ENCODE measurements at regions not wholly inside any gene's neighbourhood (a gene's known extent, or its start where the extent isn't known, plus 50 kb on each side); places are given as distances from the start of the nearest gene placed in this dataset.

DNA sequence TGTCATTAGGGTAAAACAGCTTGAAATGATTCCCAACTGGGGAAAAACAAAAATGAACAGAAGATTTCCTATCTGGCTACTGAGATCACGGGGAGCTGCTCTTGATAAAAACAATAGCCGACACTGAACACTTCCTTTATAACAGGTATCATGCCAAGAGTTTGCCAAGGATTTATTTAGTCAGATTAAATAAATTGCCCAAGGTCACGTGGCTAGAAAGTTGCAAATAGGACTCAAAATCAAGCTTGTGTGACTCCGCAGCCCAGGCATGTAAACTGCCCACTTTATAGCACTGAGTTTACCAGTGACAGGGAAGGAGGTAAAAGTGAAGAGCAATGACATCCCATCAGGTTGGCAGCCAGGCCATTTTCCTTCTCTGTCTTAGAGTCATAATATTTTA, 120.7 kb upstream of the ZNF618 start:
- no peak for FAIRE-seq
- TF ChIP-seq, protein P1, sequence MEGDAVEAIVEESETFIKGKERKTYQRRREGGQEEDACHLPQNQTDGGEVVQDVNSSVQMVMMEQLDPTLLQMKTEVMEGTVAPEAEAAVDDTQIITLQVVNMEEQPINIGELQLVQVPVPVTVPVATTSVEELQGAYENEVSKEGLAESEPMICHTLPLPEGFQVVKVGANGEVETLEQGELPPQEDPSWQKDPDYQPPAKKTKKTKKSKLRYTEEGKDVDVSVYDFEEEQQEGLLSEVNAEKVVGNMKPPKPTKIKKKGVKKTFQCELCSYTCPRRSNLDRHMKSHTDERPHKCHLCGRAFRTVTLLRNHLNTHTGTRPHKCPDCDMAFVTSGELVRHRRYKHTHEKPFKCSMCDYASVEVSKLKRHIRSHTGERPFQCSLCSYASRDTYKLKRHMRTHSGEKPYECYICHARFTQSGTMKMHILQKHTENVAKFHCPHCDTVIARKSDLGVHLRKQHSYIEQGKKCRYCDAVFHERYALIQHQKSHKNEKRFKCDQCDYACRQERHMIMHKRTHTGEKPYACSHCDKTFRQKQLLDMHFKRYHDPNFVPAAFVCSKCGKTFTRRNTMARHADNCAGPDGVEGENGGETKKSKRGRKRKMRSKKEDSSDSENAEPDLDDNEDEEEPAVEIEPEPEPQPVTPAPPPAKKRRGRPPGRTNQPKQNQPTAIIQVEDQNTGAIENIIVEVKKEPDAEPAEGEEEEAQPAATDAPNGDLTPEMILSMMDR (IDR thresholded peaks at IDR 0.05; ENCODE audit: insufficient read depth, missing control alignments) = no peak
- DNase-seq (ENCODE audit: insufficient read length, low spot score) = no peak

DNA sequence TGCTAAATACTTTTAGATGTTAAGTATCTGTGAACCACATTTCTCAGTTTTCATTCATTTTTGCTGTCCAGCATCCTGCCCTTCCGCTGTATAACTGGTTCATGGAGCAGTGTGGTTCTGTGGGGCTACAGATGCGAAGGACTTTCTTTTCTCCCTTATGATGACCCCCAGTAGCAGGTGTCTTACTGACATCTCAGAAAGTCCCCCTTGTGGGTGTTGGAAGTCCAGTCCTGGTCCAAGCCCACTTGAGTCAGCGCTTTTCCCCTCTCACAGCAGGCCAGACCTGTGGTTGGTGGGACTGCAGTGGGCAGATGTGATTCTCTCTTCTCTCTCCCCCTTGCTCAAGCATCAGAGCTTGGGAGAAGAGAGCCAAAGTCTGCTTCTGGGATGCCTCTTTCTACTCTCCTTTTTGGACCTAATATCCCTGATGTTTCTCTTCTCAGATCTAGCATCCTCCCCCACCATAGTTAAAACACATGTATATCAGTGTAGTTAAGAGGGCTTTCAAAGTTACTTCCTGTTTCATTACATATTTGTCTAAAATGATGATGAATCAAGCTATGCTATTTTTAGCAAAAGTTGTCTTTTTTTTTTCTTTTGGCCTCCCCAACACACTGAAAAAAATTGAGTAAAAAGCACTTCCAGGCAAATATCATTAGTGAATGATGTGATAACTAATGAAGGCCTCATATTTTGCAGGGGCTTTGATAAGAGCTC, 119.5 kb upstream of the ZNF618 start:
- FAIRE-seq = no peak
- TF ChIP-seq, protein P1 (IDR thresholded peaks at IDR 0.05; ENCODE audit: insufficient read depth, missing control alignments) = no peak
- DNase-seq (ENCODE audit: insufficient read length, low spot score) = no peak

DNA sequence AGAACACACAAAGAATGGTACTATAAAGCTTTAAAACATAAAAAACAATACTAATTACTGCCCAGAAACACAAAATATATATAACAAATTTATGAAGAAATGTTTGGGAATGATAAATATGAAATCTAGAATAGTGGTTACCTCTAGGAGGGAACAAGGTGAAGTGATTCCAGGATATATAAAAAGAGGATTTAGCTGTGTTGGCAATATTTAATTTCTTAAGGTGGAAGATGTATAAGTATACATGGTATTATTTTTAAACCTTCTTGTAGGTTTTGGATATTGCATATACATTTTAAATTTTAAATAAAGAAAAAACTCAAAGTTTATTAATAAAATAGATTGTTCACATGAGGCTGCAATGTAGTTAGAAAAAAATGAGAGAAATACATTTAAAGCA, 112.7 kb upstream of the ZNF618 start:
- TF ChIP-seq, protein P1 (IDR thresholded peaks at IDR 0.05; ENCODE audit: insufficient read depth, missing control alignments) = no peak
- no peak for FAIRE-seq
- DNase-seq (ENCODE audit: insufficient read length, low spot score) = no peak

DNA sequence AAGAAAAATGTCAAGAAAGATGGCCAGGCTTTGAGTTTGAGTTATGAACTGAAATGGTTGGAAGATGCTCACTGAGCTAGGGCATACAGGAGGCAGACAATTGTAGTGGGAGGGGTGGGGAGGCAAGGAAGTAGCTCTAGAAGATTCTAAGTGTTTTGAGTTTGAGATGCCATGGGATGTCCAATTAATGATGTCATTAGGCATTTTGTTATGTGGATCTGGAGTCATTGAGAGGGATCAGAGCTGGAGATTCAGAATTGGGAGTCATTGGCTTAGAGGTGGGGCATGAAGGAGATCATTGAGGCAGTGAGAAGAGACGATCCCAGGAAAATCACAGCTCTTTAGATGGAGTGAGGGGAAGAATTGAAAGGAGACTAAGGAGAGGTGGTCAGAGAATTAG, 111.5 kb upstream of the ZNF618 start:
- FAIRE-seq = no peak
- DNase-seq (ENCODE audit: insufficient read length, low spot score) = no peak
- TF ChIP-seq, protein P1 (IDR thresholded peaks at IDR 0.05; ENCODE audit: insufficient read depth, missing control alignments) = no peak

DNA sequence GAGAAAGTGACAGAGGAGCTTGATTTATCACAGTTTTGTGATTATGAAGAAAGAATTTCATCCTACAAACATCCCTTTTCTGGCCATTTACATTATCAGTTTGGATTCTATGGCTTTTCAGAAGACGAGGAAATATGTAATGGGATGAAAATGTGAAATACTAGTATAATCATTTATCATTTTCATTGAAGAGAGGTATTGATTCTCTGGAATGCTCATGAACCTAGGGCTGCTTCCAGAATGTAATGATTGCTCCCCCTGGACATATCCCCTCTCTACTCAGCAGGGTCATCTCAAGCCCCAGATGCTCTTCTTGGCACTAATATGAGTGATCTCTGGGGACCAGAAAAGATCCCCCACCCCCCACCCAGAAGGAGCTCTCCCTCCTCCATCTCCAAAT, 106.7 kb upstream of the ZNF618 start:
- TF ChIP-seq, protein P1 (IDR thresholded peaks at IDR 0.05; ENCODE audit: insufficient read depth, missing control alignments) = no peak
- DNase-seq (ENCODE audit: insufficient read length, low spot score) (no peak), FAIRE-seq (no peak)

DNA sequence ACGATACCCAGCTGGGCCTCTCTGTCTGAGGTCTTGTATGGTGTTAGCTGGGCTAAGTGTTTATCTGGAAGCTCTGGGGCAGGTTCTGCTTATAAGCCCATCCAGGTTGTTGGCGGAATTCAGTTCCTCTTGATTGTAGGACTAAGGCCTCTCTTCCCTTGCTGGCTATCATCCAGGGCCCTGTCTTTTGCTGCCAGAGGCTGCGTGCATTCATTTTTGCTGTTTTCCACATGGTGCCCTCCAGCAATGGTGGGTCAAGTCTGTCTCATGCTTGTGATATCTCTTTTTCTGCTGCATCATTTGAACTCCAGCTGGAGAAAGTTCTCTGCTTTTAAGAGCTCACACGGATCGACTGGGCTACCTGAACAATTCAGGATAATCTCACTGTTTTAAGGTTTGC, 105.7 kb upstream of the ZNF618 start:
- TF ChIP-seq, protein P1 (IDR thresholded peaks at IDR 0.05; ENCODE audit: insufficient read depth, missing control alignments) = no peak
- FAIRE-seq (no peak), DNase-seq (ENCODE audit: insufficient read length, low spot score) (no peak)

DNA sequence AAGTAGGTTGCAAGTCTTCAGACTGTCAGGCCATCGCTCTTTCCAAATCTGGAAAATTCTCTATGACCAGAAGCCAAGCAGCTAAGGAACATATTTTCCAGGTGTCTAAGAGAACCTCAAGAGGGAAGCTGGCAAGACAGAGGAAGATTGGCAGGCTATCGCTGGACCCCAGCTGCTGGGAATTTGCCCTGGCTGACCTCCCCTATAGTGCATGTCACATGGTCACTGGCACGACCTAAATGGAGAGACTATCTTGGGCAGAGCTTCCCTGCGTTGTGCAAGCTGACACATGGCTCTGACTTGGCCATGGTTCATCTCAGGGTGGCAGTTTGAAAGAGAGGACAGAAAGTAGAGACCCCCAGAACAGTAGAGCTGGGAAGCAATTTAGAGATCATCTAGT, 104.9 kb upstream of the ZNF618 start:
- TF ChIP-seq, protein P1 (IDR thresholded peaks at IDR 0.05; ENCODE audit: insufficient read depth, missing control alignments) = no peak
- no peak for DNase-seq (ENCODE audit: insufficient read length, low spot score)
- FAIRE-seq = no peak

Data from D721Med (cell line).